HCT116 (cell line): ENCODE measurements at regions not wholly inside any gene's neighbourhood (a gene's known extent, or its start where the extent isn't known, plus 50 kb on each side); places are given as distances from the start of the nearest gene placed in this dataset.

Source experiments
- ATAC-seq: fragments of 200-7000 bp; cut with Tn5 transposase; 2 replicates; pipeline ENCODE4 v1.9.1; 2020; ENCODE audit warnings: mild to moderate bottlenecking, moderate library complexity
- BruUV-seq: library from RNA; stranded (reverse); fragments of 400-500 nt; replicated peaks from 2 replicates; lab custom pipeline; 2021; lab: Mats Ljungman, UMichigan
- CTCF ChIA-PET: fragments of 300-600 bp; sonication (Branson Sonifier 250); formaldehyde crosslinking; loops from one replicate; lab custom pipeline; 2021; ENCODE audit warnings: antibody characterized with exemption; lab: Charles Lee
- POLR2A ChIA-PET: fragments of 300-600, 350-600 bp; sonication (Branson Sonifier 250); formaldehyde crosslinking; loops from one replicate; lab custom pipeline; 2021; ENCODE audit warnings: antibody characterized with exemption; lab: Charles Lee
- RAD21 ChIA-PET, 2 experiments: fragments of 300-600 bp; sonication (Branson Sonifier 250); formaldehyde crosslinking; loops; one replicate each; lab custom pipeline; 2023; ENCODE audit warnings: low total read pairs in 2 of 2; ENCODE audit not compliant: uncharacterized antibody in 2 of 2, unreplicated experiment in 2 of 2, low non-redundant PET in 1 of 2; lab: Charles Lee
- DNase-seq: peaks from one replicate; pipeline ENCODE4 v3.0.0-alpha.2; 2010; ENCODE audit warnings: low read depth, low spot score
- H2AFZ ChIP-seq: fragments of 200-600 bp; shearing (Covaris generic), sonication (generic); 2 replicates; pipeline ENCODE4 v1.6.1; 2017; ENCODE audit warnings: low read depth, mixed run types, mixed read lengths, antibody characterized with exemption, low read length; ENCODE audit not compliant: poor library complexity, severe bottlenecking
- H3K27ac ChIP-seq: 2 replicates; pipeline ENCODE4 v1.5.1; 2012; ENCODE audit warnings: low read depth, low read length
- H3K27me3 ChIP-seq: fragments of 200-600 bp; sonication (generic); 2 replicates; pipeline ENCODE4 v1.6.1; 2016; ENCODE audit warnings: mixed run types, low read length, mixed read lengths; ENCODE audit not compliant: insufficient read depth
- H3K36me3 ChIP-seq, 2 experiments: fragments of 200-500 bp in 1 of 2; fragments of 200-600 bp in 1 of 2; sonication (Bioruptor generic) in 1 of 2; sonication (generic) in 1 of 2; 2 replicates each; pipeline versions ENCODE4 v1.5.1 to v1.6.1; 2014 to 2016; ENCODE audit warnings: low read length in 2 of 2, inconsistent platforms in 1 of 2, mixed read lengths in 1 of 2, mixed run types in 1 of 2; ENCODE audit not compliant: insufficient read depth in 2 of 2, control insufficient read depth in 1 of 2
- H3K4me1 ChIP-seq, 2 experiments: fragments of 200-600 bp in 1 of 2; sonication (generic) in 1 of 2; 2 replicates each; pipeline versions ENCODE4 v1.5.1 to v1.6.1; 2012 to 2017; ENCODE audit warnings: low read length in 2 of 2, inconsistent platforms in 1 of 2, mild to moderate bottlenecking in 1 of 2, mixed read lengths in 1 of 2, mixed run types in 1 of 2, moderate library complexity in 1 of 2; ENCODE audit not compliant: insufficient read depth in 2 of 2, control insufficient read depth in 1 of 2
- H3K4me2 ChIP-seq: fragments of 200-600 bp; sonication (generic); 2 replicates; pipeline ENCODE4 v1.6.1; 2017; ENCODE audit warnings: mixed run types, low read length, mixed read lengths
- H3K4me3 ChIP-seq, 2 experiments: fragments of 200-600 bp in 1 of 2; sonication (generic) in 1 of 2; replicated peaks in 1 of 2; 2 replicates each; pipeline ENCODE4 v1.5.1; 2011 to 2016; ENCODE audit warnings: low read length in 2 of 2, control low read depth in 1 of 2, low read depth in 1 of 2, mild to moderate bottlenecking in 1 of 2, mixed read lengths in 1 of 2, mixed run types in 1 of 2
- H3K79me2 ChIP-seq: fragments of 200-600 bp; sonication (generic); 2 replicates; pipeline ENCODE4 v1.6.1; 2017; ENCODE audit warnings: mild to moderate bottlenecking, mixed run types, low read length, moderate library complexity, mixed read lengths; ENCODE audit not compliant: insufficient read depth
- H3K9ac ChIP-seq: fragments of 200-600 bp; sonication (generic); 2 replicates; pipeline ENCODE4 v1.6.1; 2016; ENCODE audit warnings: low read length, mixed read lengths
- H3K9me2 ChIP-seq: fragments of 200-600 bp; sonication (generic), shearing (Covaris generic); 2 replicates; pipeline ENCODE4 v1.6.1; 2017; ENCODE audit warnings: mixed run types, mild to moderate bottlenecking, moderate library complexity; ENCODE audit not compliant: insufficient read depth
- H3K9me3 ChIP-seq, 2 experiments: fragments of 200-500 bp in 1 of 2; fragments of 200-600 bp in 1 of 2; sonication (Bioruptor generic) in 1 of 2; sonication (generic) in 1 of 2; 2 replicates each; pipeline ENCODE4 v1.6.1; 2014 to 2017; ENCODE audit warnings: low read length in 2 of 2, mixed read lengths in 2 of 2, inconsistent platforms in 1 of 2, low read depth in 1 of 2, mild to moderate bottlenecking in 1 of 2, mixed run types in 1 of 2, moderate library complexity in 1 of 2; ENCODE audit not compliant: control insufficient read depth in 1 of 2, insufficient read depth in 1 of 2
- H4K20me1 ChIP-seq: fragments of 200-600 bp; sonication (generic), shearing (Covaris generic); 2 replicates; pipeline ENCODE4 v1.6.1; 2017; ENCODE audit warnings: mixed run types, mild to moderate bottlenecking, moderate library complexity; ENCODE audit not compliant: insufficient read depth
- ATF3 ChIP-seq: IDR thresholded peaks from 2 replicates; pipeline ENCODE4 v1.6.1; 2012
- CBX3 ChIP-seq: IDR thresholded peaks from 2 replicates; pipeline ENCODE4 v1.6.1; 2012; ENCODE audit warnings: low read depth
- ELF1 ChIP-seq: IDR thresholded peaks from 2 replicates; pipeline ENCODE4 v1.6.1; 2012; ENCODE audit warnings: low read depth, borderline replicate concordance
- EZH2phosphoT487 ChIP-seq: fragments of 200-600 bp; IDR thresholded peaks from 2 replicates; pipeline ENCODE4 v1.6.1; 2018; ENCODE audit warnings: antibody characterized with exemption, borderline replicate concordance
- FOSL1 ChIP-seq: IDR thresholded peaks from 2 replicates; pipeline ENCODE4 v1.6.1; 2012; ENCODE audit warnings: low read depth
- POLR2AphosphoS5 ChIP-seq: IDR thresholded peaks from 2 replicates; pipeline ENCODE4 v1.6.1; 2011; ENCODE audit warnings: mild to moderate bottlenecking, low read depth, low read length, moderate library complexity
- RAD21 ChIP-seq: IDR thresholded peaks from 2 replicates; pipeline ENCODE4 v1.6.1; 2012; ENCODE audit warnings: low read depth, mild to moderate bottlenecking
- REST ChIP-seq: IDR thresholded peaks from 2 replicates; pipeline ENCODE4 v1.6.1; 2012; ENCODE audit warnings: low read depth
- TCF7L2 ChIP-seq: IDR thresholded peaks from 2 replicates; pipeline ENCODE4 v1.7.0; 2011; ENCODE audit warnings: borderline replicate concordance, inconsistent platforms; ENCODE audit not compliant: insufficient read depth, insufficient read length; ENCODE audit errors: extremely low read depth
- YY1 ChIP-seq: IDR thresholded peaks from 2 replicates; pipeline ENCODE4 v1.6.1; 2011; ENCODE audit warnings: low read length, low read depth, moderate library complexity, mild to moderate bottlenecking; ENCODE audit not compliant: insufficient replicate concordance; ENCODE audit errors: extremely low read depth
- ZBTB33 ChIP-seq: IDR thresholded peaks from 2 replicates; pipeline ENCODE4 v1.6.1; 2011; ENCODE audit warnings: mild to moderate bottlenecking, low read length, moderate library complexity; ENCODE audit not compliant: insufficient replicate concordance; ENCODE audit errors: extremely low read depth
- ZNF274 ChIP-seq: fragments of 200-500 bp; sonication (Bioruptor generic); IDR thresholded peaks from 2 replicates; pipeline ENCODE4 v1.6.1; 2014; ENCODE audit warnings: mild to moderate bottlenecking, low read depth, low read length, inconsistent platforms
- intact Hi-C: fragments of 100-400 bp; cut with micrococcal nuclease; formaldehyde crosslinking; loops from 2 replicates; pipeline ENCODE4 v1.10.0; 2022

GRCh38 chr6:125486881-125487280 is 185.1 kb upstream of the HDDC2 start (continued):
- TF ChIP-seq REST, result no peak

- Histone ChIP-seq H4K20me1 (no peaks in the 10 kb centered on the region), H3K9me3 (no peaks in the 10 kb centered on the region), H3K36me3 (no peaks in the 10 kb centered on the region), H3K27me3 (peaks cover 43% of the 10 kb centered on the region), H3K9me2 (no peaks in the 10 kb centered on the region), H3K4me2 (no peak overlapping the region), H3K4me1 (no peaks in the 10 kb centered on the region), H3K4me3 (no peak overlapping the region), H3K27ac (no peak overlapping the region), H3K79me2 (no peaks in the 10 kb centered on the region), H2AFZ (no peak overlapping the region), H3K9ac (no peak overlapping the region)
- no peak for DNase-seq
- no peak for ATAC-seq
- intact Hi-C loops, result no loop called here
- ChIA-PET POLR2A (no interaction called here), RAD21 (no interaction called here), CTCF (no interaction called here)
- no TSS peak for BruUV-seq
- TF ChIP-seq YY1, result no peak
- no peak for TF ChIP-seq ZNF274
- TF ChIP-seq ZBTB33, result no peak
- no peak for TF ChIP-seq CBX3
- TF ChIP-seq RAD21, result no peak
- TF ChIP-seq REST, result no peak
- no peak for TF ChIP-seq POLR2AphosphoS5
- TF ChIP-seq ATF3, result no peak
- TF ChIP-seq FOSL1, result no peak
- TF ChIP-seq EZH2phosphoT487, result no peak
- no peak for TF ChIP-seq ELF1
- TF ChIP-seq TCF7L2, result no peak
Observed at GRCh38 chr6:125489579-125490285, 188.0 kb upstream of the HDDC2 start.
